ENCODE measurements at regions not wholly inside any gene's neighbourhood (a gene's known extent, or its start where the extent isn't known, plus 50 kb on each side); places are given as distances from the start of the nearest gene placed in this dataset.
"Not testable (repeated sequence)": the region's sequence is repeated elsewhere in the genome, so short reads cannot be mapped to it uniquely, and the experiment has no call there.

GRCh38 chr7:6946873-6947272 lies 120.8 kb upstream of the CCZ1B start:
- not testable (repeated sequence) for TF ChIP-seq CTCF, POLR2AphosphoS5, POLR2A, EP300 (IDR thresholded peaks at IDR 0.05)

All from gastroesophageal sphincter (tissue), 3 donors.